H9 (cell line): ENCODE measurements at regions not wholly inside any gene's neighbourhood (a gene's known extent, or its start where the extent isn't known, plus 50 kb on each side); places are given as distances from the start of the nearest gene placed in this dataset.

Experiments
- DNase-seq: peaks from one replicate; pipeline ENCODE4 v3.0.0-alpha.2; 2017
- H2AFZ ChIP-seq: one replicate; pipeline ENCODE4 v1.6.1; 2013; ENCODE audit warnings: mild to moderate bottlenecking, low read length, control low read depth, moderate library complexity
- H2AK5ac ChIP-seq: 2 replicates; pipeline ENCODE4 v1.6.1; 2013; ENCODE audit warnings: low read length, control low read depth, mixed read lengths; ENCODE audit not compliant: insufficient read length
- H2BK120ac ChIP-seq: one replicate; pipeline ENCODE4 v1.6.1; 2013; ENCODE audit warnings: low read depth, mild to moderate bottlenecking, low read length, control low read depth, inconsistent platforms; ENCODE audit not compliant: poor library complexity, severe bottlenecking
- H2BK12ac ChIP-seq: 2 replicates; pipeline ENCODE4 v1.6.1; 2013; ENCODE audit warnings: low read length, control low read depth, mixed read lengths, low read depth; ENCODE audit not compliant: insufficient read length
- H2BK15ac ChIP-seq: 2 replicates; pipeline ENCODE4 v1.6.1; 2013; ENCODE audit warnings: low read depth, low read length, control low read depth
- H2BK20ac ChIP-seq: one replicate; pipeline ENCODE4 v1.6.1; 2013; ENCODE audit warnings: low read depth, mild to moderate bottlenecking, low read length, control low read depth, inconsistent platforms; ENCODE audit not compliant: poor library complexity, severe bottlenecking
- H2BK5ac ChIP-seq: 2 replicates; pipeline ENCODE4 v1.6.1; 2013; ENCODE audit warnings: low read length, control low read depth, mixed read lengths; ENCODE audit not compliant: insufficient read length
- H3K14ac ChIP-seq: 2 replicates; pipeline ENCODE4 v1.6.1; 2013; ENCODE audit warnings: low read length, control low read depth; ENCODE audit not compliant: insufficient read depth
- H3K18ac ChIP-seq: 2 replicates; pipeline ENCODE4 v1.6.1; 2013; ENCODE audit warnings: low read depth, mild to moderate bottlenecking, mixed read lengths, low read length, control low read depth; ENCODE audit not compliant: insufficient read length
- H3K23ac ChIP-seq: 2 replicates; pipeline ENCODE4 v1.6.1; 2013; ENCODE audit warnings: low read length, control low read depth, mixed read lengths, low read depth; ENCODE audit not compliant: insufficient read length
- H3K23me2 ChIP-seq: 2 replicates; pipeline ENCODE4 v1.6.1; 2013; ENCODE audit warnings: low read depth, mild to moderate bottlenecking, mixed read lengths, low read length, control low read depth; ENCODE audit not compliant: insufficient read length, poor library complexity, severe bottlenecking
- H3K27ac ChIP-seq: 2 replicates; pipeline ENCODE4 v1.5.1; 2013; ENCODE audit warnings: low read length, control low read depth, mixed read lengths, low read depth; ENCODE audit not compliant: insufficient read length
- H3K27me3 ChIP-seq: 2 replicates; pipeline ENCODE4 v1.6.1; 2013; ENCODE audit warnings: low read length, control low read depth, inconsistent platforms; ENCODE audit not compliant: insufficient read depth
- H3K4ac ChIP-seq: 2 replicates; pipeline ENCODE4 v1.6.1; 2013; ENCODE audit warnings: low read depth, mild to moderate bottlenecking, control low read depth, inconsistent platforms, low read length, moderate library complexity
- H3K4me1 ChIP-seq: 2 replicates; pipeline ENCODE4 v1.6.1; 2013; ENCODE audit warnings: low read length, control low read depth, inconsistent platforms; ENCODE audit not compliant: insufficient read depth
- H3K4me2 ChIP-seq: 2 replicates; pipeline ENCODE4 v1.6.1; 2013; ENCODE audit warnings: low read length, control low read depth, mixed read lengths; ENCODE audit not compliant: insufficient read length, insufficient read depth
- H3K56ac ChIP-seq: 2 replicates; pipeline ENCODE4 v1.6.1; 2013; ENCODE audit warnings: low read depth, mild to moderate bottlenecking, mixed read lengths, low read length, control low read depth; ENCODE audit not compliant: insufficient read length
- H3K79me1 ChIP-seq: 2 replicates; pipeline ENCODE4 v1.6.1; 2013; ENCODE audit warnings: low read depth, mild to moderate bottlenecking, moderate library complexity, low read length, control low read depth, inconsistent platforms; ENCODE audit not compliant: insufficient read depth, poor library complexity, severe bottlenecking
- H3K79me2 ChIP-seq: 2 replicates; pipeline ENCODE4 v1.6.1; 2013; ENCODE audit warnings: low read length, control low read depth, inconsistent platforms; ENCODE audit not compliant: insufficient read depth
- H3K9ac ChIP-seq: 2 replicates; pipeline ENCODE4 v1.6.1; 2013; ENCODE audit warnings: low read length, control low read depth, mixed read lengths; ENCODE audit not compliant: insufficient read length; ENCODE audit errors: extremely low read depth
- H3K9me3 ChIP-seq: one replicate; pipeline ENCODE4 v1.6.1; 2013; ENCODE audit warnings: low read depth, low read length, inconsistent platforms; ENCODE audit not compliant: control insufficient read depth
- H3T11ph ChIP-seq: one replicate; pipeline ENCODE4 v1.6.1; 2013; ENCODE audit warnings: mild to moderate bottlenecking, low read length, control low read depth, inconsistent platforms
- H4K20me1 ChIP-seq: one replicate; pipeline ENCODE4 v1.6.1; 2013; ENCODE audit not compliant: control insufficient read depth, insufficient read length, insufficient read depth
- H4K5ac ChIP-seq: 2 replicates; pipeline ENCODE4 v1.6.1; 2013; ENCODE audit warnings: low read depth, mild to moderate bottlenecking, mixed read lengths, low read length, control low read depth; ENCODE audit not compliant: insufficient read length
- H4K8ac ChIP-seq: replicated peaks from 2 replicates; pipeline ENCODE4 v1.6.1; 2013; ENCODE audit warnings: low read length, control low read depth, mixed read lengths, low read depth; ENCODE audit not compliant: insufficient read length
- H4K91ac ChIP-seq: 2 replicates; pipeline ENCODE4 v1.6.1; 2013; ENCODE audit warnings: low read depth, mild to moderate bottlenecking, moderate library complexity, mixed read lengths, low read length, control low read depth; ENCODE audit not compliant: insufficient read length
- H3K27ac Mint-ChIP-seq, 3 experiments: 2 replicates in 2 of 3; 3 replicates in 1 of 3; pipeline ENCODE4 v1.8.0; 2020 to 2021; ENCODE audit warnings: mixed read lengths in 3 of 3, mild to moderate bottlenecking in 1 of 3, moderate library complexity in 1 of 3
- H3K27me3 Mint-ChIP-seq: 2 replicates; pipeline ENCODE4 v1.8.0; 2021; ENCODE audit warnings: low read depth, mild to moderate bottlenecking, moderate library complexity, mixed read lengths
- H3K36me3 Mint-ChIP-seq, 3 experiments: 2 replicates in 2 of 3; 3 replicates in 1 of 3; pipeline ENCODE4 v1.8.0; 2020 to 2021; ENCODE audit warnings: low read depth in 3 of 3, mixed read lengths in 3 of 3; ENCODE audit not compliant: insufficient read depth in 1 of 3
- H3K4me1 Mint-ChIP-seq, 2 experiments: 2 replicates each; pipeline ENCODE4 v1.8.0; 2020; ENCODE audit warnings: mixed read lengths in 2 of 2
- H3K4me3 Mint-ChIP-seq, 2 experiments: 2 replicates in 1 of 2; 3 replicates in 1 of 2; pipeline ENCODE4 v1.8.0; 2020 to 2021; ENCODE audit warnings: mild to moderate bottlenecking in 2 of 2, mixed read lengths in 2 of 2, moderate library complexity in 1 of 2
- H3K9me3 Mint-ChIP-seq, 2 experiments: 2 replicates in 1 of 2; 3 replicates in 1 of 2; pipeline ENCODE4 v1.8.0; 2020; ENCODE audit warnings: mild to moderate bottlenecking in 2 of 2, mixed read lengths in 2 of 2, moderate library complexity in 1 of 2
- CTCF ChIP-seq: fragments of 200-600 bp; sonication (generic); conservative IDR thresholded peaks from 3 replicates; pipeline ENCODE4 v1.8.0; 2021; ENCODE audit warnings: antibody characterized with exemption, mild to moderate bottlenecking
- WGBS: extraction: QIAGEN DNeasy Blood & Tissue Kit; methylation state at CpG from one replicate; pipeline ENCODE4 v1.1.7; 2013; ENCODE audit warnings: missing lambda C conversion rate, low lambda C conversion rate, mixed read lengths; ENCODE audit not compliant: insufficient read length; ENCODE audit errors: extremely low coverage; 5-methylcytosine and 5-hydroxymethylcytosine counted together

GRCh38 chr9:86600977-86601376 is 246.8 kb upstream of the TUT7 start:
- Histone ChIP-seq H2BK20ac (no peak overlapping the region), H3K4me1 (peaks cover 3% of the 10 kb centered on the region; the same call in 1 of the 2 replicates), H3T11ph (no peak overlapping the region), H2BK12ac (no peak overlapping the region), H3K18ac (no peak overlapping the region), H3K79me2 (no peaks in the 10 kb centered on the region), H4K91ac (no peak overlapping the region), H3K79me1 (no peaks in the 10 kb centered on the region), H3K9ac (no peak overlapping the region), H2BK5ac (no peak overlapping the region), H3K4me2 (no peak overlapping the region), H3K27ac (no peak overlapping the region), H3K23me2 (no peaks in the 10 kb centered on the region), H2AFZ (no peak overlapping the region), H3K4ac (no peak overlapping the region), H4K8ac (no peak overlapping the region), H3K56ac (no peak overlapping the region), H3K23ac (no peak overlapping the region), H2BK15ac (no peak overlapping the region), H2AK5ac (no peak overlapping the region), H3K14ac (no peak overlapping the region), H4K5ac (no peak overlapping the region), H4K20me1 (no peaks in the 10 kb centered on the region), H3K27me3 (no peaks in the 10 kb centered on the region), H3K9me3 (no peaks in the 10 kb centered on the region), H2BK120ac (no peak overlapping the region)
- Mint-ChIP-seq H3K36me3 (peaks cover 0 to 10% (median 3%) of the 10 kb centered on the region in 3 experiments; a peak in 3 of 7 replicates), H3K27ac (no peak overlapping the region), H3K4me1 (peaks cover 41 to 64% of the 10 kb centered on the region in 2 experiments), H3K9me3 (peaks cover 0 to 8% of the 10 kb centered on the region in 2 experiments; a peak in 1 of 5 replicates), H3K4me3 (no peak overlapping the region), H3K27me3 (peaks cover 12% of the 10 kb centered on the region)
- WGBS, result no CpG with 5 or more reads among the region's 3 CpGs
- TF ChIP-seq CTCF, result no peak
- DNase-seq, result no peak
